Trophoblast cell (in vitro differentiated cells and primary cell): ENCODE measurements at regions not wholly inside any gene's neighbourhood (a gene's known extent, or its start where the extent isn't known, plus 50 kb on each side); places are given as distances from the start of the nearest gene placed in this dataset.

Experiments
- DNase-seq, 2 donors: peaks; one replicate each; pipeline ENCODE4 v3.0.0-alpha.2; 2016
- H2AFZ ChIP-seq: 2 replicates; pipeline ENCODE4 v1.6.1; 2013; ENCODE audit warnings: low read length, moderate library complexity, mild to moderate bottlenecking; ENCODE audit not compliant: insufficient read depth, poor library complexity
- H2AK5ac ChIP-seq: 2 replicates; pipeline ENCODE4 v1.6.1; 2013; ENCODE audit warnings: mild to moderate bottlenecking, low read length
- H2BK120ac ChIP-seq: 2 replicates; pipeline ENCODE4 v1.6.1; 2013; ENCODE audit warnings: low read length, mild to moderate bottlenecking, moderate library complexity; ENCODE audit not compliant: insufficient read depth, poor library complexity
- H2BK12ac ChIP-seq: 2 replicates; pipeline ENCODE4 v1.6.1; 2013; ENCODE audit warnings: mild to moderate bottlenecking, low read length, moderate library complexity
- H2BK5ac ChIP-seq: 2 replicates; pipeline ENCODE4 v1.6.1; 2013; ENCODE audit warnings: low read length, low read depth, moderate library complexity, mild to moderate bottlenecking; ENCODE audit not compliant: poor library complexity
- H3K14ac ChIP-seq: 2 replicates; pipeline ENCODE4 v1.6.1; 2013; ENCODE audit warnings: mild to moderate bottlenecking, low read length
- H3K18ac ChIP-seq: 2 replicates; pipeline ENCODE4 v1.6.1; 2013; ENCODE audit warnings: mild to moderate bottlenecking, low read length
- H3K23ac ChIP-seq: 2 replicates; pipeline ENCODE4 v1.6.1; 2013; ENCODE audit warnings: low read length
- H3K27ac ChIP-seq: 2 replicates; pipeline ENCODE4 v1.5.1; 2013; ENCODE audit warnings: low read depth, mild to moderate bottlenecking, inconsistent platforms, low read length, moderate library complexity
- H3K27me3 ChIP-seq: 2 replicates; pipeline ENCODE4 v1.6.1; 2013; ENCODE audit warnings: inconsistent platforms, mild to moderate bottlenecking, low read length, moderate library complexity; ENCODE audit not compliant: insufficient read depth
- H3K36me3 ChIP-seq, 2 experiments: 1 replicate in 1 of 2; 2 replicates in 1 of 2; pipeline ENCODE4 v1.6.1; 2013; ENCODE audit warnings: low read length in 2 of 2, mild to moderate bottlenecking in 2 of 2, moderate library complexity in 1 of 2; ENCODE audit not compliant: insufficient read depth in 2 of 2, control insufficient read depth in 1 of 2
- H3K4ac ChIP-seq: 2 replicates; pipeline ENCODE4 v1.6.1; 2013; ENCODE audit warnings: low read depth, mild to moderate bottlenecking, low read length, moderate library complexity
- H3K4me1 ChIP-seq, 2 experiments: 1 replicate in 1 of 2; 2 replicates in 1 of 2; pipeline ENCODE4 v1.6.1; 2013; ENCODE audit warnings: low read length in 2 of 2, mild to moderate bottlenecking in 2 of 2, moderate library complexity in 1 of 2; ENCODE audit not compliant: insufficient read depth in 2 of 2, control insufficient read depth in 1 of 2
- H3K4me2 ChIP-seq: 2 replicates; pipeline ENCODE4 v1.6.1; 2013; ENCODE audit warnings: inconsistent platforms, mild to moderate bottlenecking, low read length, moderate library complexity
- H3K4me3 ChIP-seq: 2 replicates; pipeline ENCODE4 v1.5.1; 2013; ENCODE audit warnings: mild to moderate bottlenecking, low read depth, low read length, inconsistent platforms
- H3K79me1 ChIP-seq: one replicate; pipeline ENCODE4 v1.6.1; 2013; ENCODE audit warnings: low read length
- H3K79me2 ChIP-seq: 2 replicates; pipeline ENCODE4 v1.6.1; 2013; ENCODE audit warnings: low read length, mild to moderate bottlenecking; ENCODE audit not compliant: control insufficient read depth, insufficient read depth, poor library complexity
- H3K9ac ChIP-seq: 2 replicates; pipeline ENCODE4 v1.6.1; 2013; ENCODE audit warnings: mild to moderate bottlenecking, low read length
- H3K9me3 ChIP-seq: 2 replicates; pipeline ENCODE4 v1.6.1; 2013; ENCODE audit warnings: low read depth, mild to moderate bottlenecking, control low read depth, inconsistent platforms, low read length; ENCODE audit not compliant: insufficient read depth
- H4K12ac ChIP-seq: 2 replicates; pipeline ENCODE4 v1.6.1; 2013; ENCODE audit warnings: low read depth, mild to moderate bottlenecking, low read length, moderate library complexity
- H4K8ac ChIP-seq: 2 replicates; pipeline ENCODE4 v1.6.1; 2013; ENCODE audit warnings: low read depth, mild to moderate bottlenecking, low read length, moderate library complexity
- H4K91ac ChIP-seq: one replicate; pipeline ENCODE4 v1.6.1; 2013; ENCODE audit warnings: low read depth, mild to moderate bottlenecking, low read length, moderate library complexity
- WGBS: extraction: QIAGEN DNeasy Blood & Tissue Kit; methylation state at CpG from one replicate; pipeline ENCODE4 v1.1.7; 2013; ENCODE audit warnings: missing lambda C conversion rate; ENCODE audit not compliant: insufficient read length, insufficient coverage; ENCODE audit errors: extremely low coverage; 5-methylcytosine and 5-hydroxymethylcytosine counted together

- H3K79me2 ChIP-seq, result no peaks in the 10 kb centered on the region
- no peak overlapping the region for H2BK12ac ChIP-seq
- no peak overlapping the region for H3K4me2 ChIP-seq
- no peak overlapping the region for H2BK120ac ChIP-seq
- no peak overlapping the region for H3K27ac ChIP-seq
- H3K4me1 ChIP-seq, result peaks cover 6% of the 10 kb centered on the region in 2 experiments
- H2BK5ac ChIP-seq, result no peak overlapping the region
- H4K12ac ChIP-seq, result no peak overlapping the region
- no peak overlapping the region for H3K14ac ChIP-seq
- H3K9ac ChIP-seq, result no peak overlapping the region
- H3K36me3 ChIP-seq, result no peaks in the 10 kb centered on the region
- H3K79me1 ChIP-seq, result no peaks in the 10 kb centered on the region
- no peaks in the 10 kb centered on the region for H3K27me3 ChIP-seq
- H3K4ac ChIP-seq, result no peak overlapping the region
- H3K4me3 ChIP-seq, result no peak overlapping the region
- no peak overlapping the region for H3K23ac ChIP-seq
- H3K9me3 ChIP-seq, result no peaks in the 10 kb centered on the region
- no CpG with 5 or more reads among the region's 28 CpGs for WGBS
- H3K18ac ChIP-seq, result no peak overlapping the region
- no peak overlapping the region for H2AFZ ChIP-seq
- no peak overlapping the region for H4K91ac ChIP-seq
- no peak overlapping the region for H4K8ac ChIP-seq
- no peak for DNase-seq
- no peak overlapping the region for H2AK5ac ChIP-seq
Observed at GRCh38 chr11:69911310-69912160, 92.3 kb upstream of the FGF3 start.

DNA sequence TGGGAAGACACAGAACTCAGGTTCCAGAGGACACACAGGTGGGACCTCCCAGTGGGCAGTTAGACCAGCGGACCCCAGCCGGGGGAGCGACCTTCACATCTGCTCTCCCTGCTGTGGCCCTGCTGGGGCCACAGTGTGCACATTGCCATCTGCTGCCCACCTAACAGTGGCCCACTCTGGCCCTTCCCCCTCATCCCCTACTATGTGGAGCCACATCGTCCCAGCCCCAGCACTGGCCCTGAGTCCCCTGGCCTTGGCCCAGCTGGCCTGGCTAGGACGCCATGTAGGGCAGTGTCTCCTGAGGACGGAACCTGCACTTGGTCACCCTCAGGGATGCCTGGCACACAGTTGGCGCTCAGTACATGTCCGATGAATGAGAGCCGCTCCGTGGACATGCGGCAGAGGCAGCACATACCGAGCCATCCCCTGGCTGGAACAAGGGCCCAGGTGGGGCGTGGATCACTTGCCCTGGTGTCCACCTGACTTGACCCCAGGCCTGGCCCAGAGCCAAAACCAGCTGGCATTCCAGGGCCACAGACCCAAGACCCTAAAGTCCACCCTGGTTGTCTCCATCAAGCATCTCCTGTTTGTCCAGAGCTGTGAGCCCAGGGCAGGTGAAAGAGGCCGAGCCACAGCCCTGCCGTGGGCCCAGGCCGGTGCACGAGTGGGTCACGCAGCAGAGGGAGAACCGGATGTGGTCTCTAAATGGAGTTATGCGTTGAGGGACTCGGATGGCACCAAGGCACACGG, 93.1 kb upstream of the FGF3 start:
- no peak overlapping the region for H4K8ac ChIP-seq
- no peak overlapping the region for H3K27ac ChIP-seq
- no peak overlapping the region for H3K23ac ChIP-seq
- no peaks in the 10 kb centered on the region for H3K9me3 ChIP-seq
- no peak overlapping the region for H4K12ac ChIP-seq
- no peak overlapping the region for H3K4me2 ChIP-seq
- peaks cover 2 to 6% of the 10 kb centered on the region in 2 experiments for H3K4me1 ChIP-seq
- H3K14ac ChIP-seq, result no peak overlapping the region
- H2BK120ac ChIP-seq, result no peak overlapping the region
- no peak overlapping the region for H2AK5ac ChIP-seq
- no peak overlapping the region for H3K4me3 ChIP-seq
- H3K9ac ChIP-seq, result no peak overlapping the region
- DNase-seq, result no peak
- no peak overlapping the region for H2BK12ac ChIP-seq
- no peak overlapping the region for H2BK5ac ChIP-seq
- H3K4ac ChIP-seq, result no peak overlapping the region
- H3K18ac ChIP-seq, result no peak overlapping the region
- H3K36me3 ChIP-seq, result no peaks in the 10 kb centered on the region
- no peaks in the 10 kb centered on the region for H3K27me3 ChIP-seq
- H3K79me1 ChIP-seq, result no peaks in the 10 kb centered on the region
- H4K91ac ChIP-seq, result no peak overlapping the region
- no CpG with 5 or more reads among the region's 22 CpGs for WGBS
- H2AFZ ChIP-seq, result no peak overlapping the region
- no peaks in the 10 kb centered on the region for H3K79me2 ChIP-seq

GRCh38 chr11:69912911-69913451, 93.8 kb upstream of the FGF3 start:
- Histone ChIP-seq H4K91ac (no peak overlapping the region), H3K27ac (no peak overlapping the region), H3K4me1 (peaks cover 2 to 6% of the 10 kb centered on the region in 2 experiments), H3K36me3 (no peaks in the 10 kb centered on the region), H3K9ac (no peak overlapping the region), H3K18ac (no peak overlapping the region), H2BK120ac (no peak overlapping the region), H2BK12ac (no peak overlapping the region), H3K79me2 (no peaks in the 10 kb centered on the region), H4K8ac (no peak overlapping the region), H2AFZ (no peak overlapping the region), H3K14ac (no peak overlapping the region), H3K4me2 (no peak overlapping the region), H3K4me3 (no peak overlapping the region), H3K4ac (no peak overlapping the region), H4K12ac (no peak overlapping the region), H3K9me3 (no peaks in the 10 kb centered on the region), H2AK5ac (no peak overlapping the region), H3K27me3 (no peaks in the 10 kb centered on the region), H3K23ac (no peak overlapping the region), H3K79me1 (no peaks in the 10 kb centered on the region), H2BK5ac (no peak overlapping the region)
- whole genome bisulfite sequencing, result no CpG with 5 or more reads among the region's 16 CpGs
- DNase-seq, result no peak

DNA sequence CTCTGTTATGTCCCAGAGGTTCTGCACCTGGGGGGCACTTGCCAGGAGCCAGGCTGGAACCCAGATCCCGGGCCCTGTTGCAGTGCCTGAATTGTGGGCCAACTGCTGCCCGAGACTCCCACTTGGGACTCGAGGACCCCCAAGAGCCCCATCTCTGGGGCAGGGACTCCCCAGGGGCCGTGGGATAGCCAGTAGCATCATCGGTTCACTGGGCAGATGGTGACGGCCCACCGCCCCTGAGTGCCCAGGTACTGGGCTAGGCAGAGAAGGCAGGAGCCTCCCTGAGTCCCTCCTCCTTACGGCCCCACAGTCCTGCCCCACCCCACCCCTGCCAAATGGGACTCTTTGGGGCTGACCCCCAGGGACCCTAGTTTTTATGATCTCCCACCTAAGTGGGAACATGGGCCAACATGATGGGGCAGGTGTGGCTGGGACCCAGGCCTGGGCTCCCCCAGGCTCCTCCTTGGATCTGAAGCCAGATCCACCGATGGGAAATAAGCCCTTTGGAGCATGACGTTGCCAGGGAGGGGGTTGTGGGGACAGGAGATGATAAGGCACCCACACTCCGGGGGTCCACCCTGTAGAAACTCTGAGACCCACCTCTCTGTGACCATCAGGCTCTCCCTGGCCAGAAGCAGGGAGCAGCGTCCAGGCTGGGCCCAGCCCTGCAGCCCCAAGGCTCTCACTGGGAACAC, 94.5 kb upstream of the FGF3 start:
- Histone ChIP-seq H2BK12ac (no peak overlapping the region), H3K4me1 (peaks cover 2 to 6% of the 10 kb centered on the region in 2 experiments), H3K23ac (no peak overlapping the region), H3K36me3 (no peaks in the 10 kb centered on the region), H3K4ac (no peak overlapping the region), H4K12ac (no peak overlapping the region), H3K4me3 (no peak overlapping the region), H3K27ac (no peak overlapping the region), H2AK5ac (no peak overlapping the region), H2AFZ (no peak overlapping the region), H3K4me2 (no peak overlapping the region), H3K27me3 (no peaks in the 10 kb centered on the region), H3K79me1 (no peaks in the 10 kb centered on the region), H3K9ac (no peak overlapping the region), H3K9me3 (no peaks in the 10 kb centered on the region), H4K91ac (no peak overlapping the region), H2BK120ac (no peak overlapping the region), H3K18ac (no peak overlapping the region), H4K8ac (no peak overlapping the region), H3K14ac (no peak overlapping the region), H3K79me2 (no peaks in the 10 kb centered on the region), H2BK5ac (no peak overlapping the region)
- WGBS, result no CpG with 5 or more reads among the region's 12 CpGs
- no peak for DNase-seq
